Sigmoid colon (tissue), 6 donors: ENCODE measurements at regions not wholly inside any gene's neighbourhood (a gene's known extent, or its start where the extent isn't known, plus 50 kb on each side); places are given as distances from the start of the nearest gene placed in this dataset.

ENCODE experiments used
- DNase-seq: peaks from one replicate; pipeline ENCODE4 v3.0.0-alpha.2; 2019
- H3K27ac ChIP-seq, 4 donors: fragments of 200-600 bp; sonication (generic); one replicate each; pipeline ENCODE4 v1.5.1; 2016 to 2019; ENCODE audit warnings: mild to moderate bottlenecking in 1 of 4
- H3K27me3 ChIP-seq, 3 donors: fragments of 200-600 bp; sonication (generic); one replicate each; pipeline ENCODE4 v1.5.1; 2019; ENCODE audit warnings: mild to moderate bottlenecking in 1 of 3
- H3K36me3 ChIP-seq, 4 donors: fragments of 200-600 bp; sonication (generic); one replicate each; pipeline ENCODE4 v1.5.1; 2016 to 2019
- H3K4me1 ChIP-seq, 4 donors: fragments of 200-600 bp; sonication (generic); one replicate each; pipeline ENCODE4 v1.5.1; 2017 to 2019
- H3K4me3 ChIP-seq, 4 donors: fragments of 200-600 bp; sonication (generic); one replicate each; pipeline ENCODE4 v1.5.1; 2017 to 2019; ENCODE audit warnings: mild to moderate bottlenecking in 2 of 4, moderate library complexity in 1 of 4
- H3K9me3 ChIP-seq, 4 donors: fragments of 200-600 bp in 3 of 4; sonication (generic) in 3 of 4; one replicate each; pipeline versions ENCODE4 v1.5.1 to v1.6.1; 2013 to 2019
- EP300 ChIP-seq, 4 donors: sonication (generic); formaldehyde crosslinking; IDR thresholded peaks; one replicate each; pipeline ENCODE4 v1.6.1; 2017; ENCODE audit warnings: antibody characterized with exemption in 4 of 4
- POLR2A ChIP-seq, 2 donors: fragments of 450-650 bp; IDR thresholded peaks; one replicate each; pipeline ENCODE4 v1.6.1; 2016; ENCODE audit warnings: antibody characterized with exemption in 2 of 2, mild to moderate bottlenecking in 2 of 2, moderate library complexity in 2 of 2
- POLR2AphosphoS5 ChIP-seq, 4 donors: sonication (generic); formaldehyde crosslinking; IDR thresholded peaks; one replicate each; pipeline ENCODE4 v1.6.1; 2017; ENCODE audit warnings: antibody characterized with exemption in 4 of 4
- WGBS, 2 donors: extraction: QIAGEN DNeasy Blood & Tissue Kit; methylation state at CpG; one replicate each; pipeline ENCODE4 v1.1.7; 2013; 5-methylcytosine and 5-hydroxymethylcytosine counted together
- intact Hi-C: fragments of 100-400 bp; cut with DNase I; formaldehyde crosslinking; loops from one replicate; pipeline ENCODE4 v1.15.1; 2023
- TF ChIP-seq, protein P1 (sequence below), 4 experiments: fragments of 450-650 bp in 3 of 4; fragments of 200-600 bp in 1 of 4; IDR thresholded peaks; one replicate each; pipeline ENCODE4 v1.5.1; 2016 to 2019; ENCODE audit warnings: antibody characterized with exemption in 4 of 4, mild to moderate bottlenecking in 3 of 4, moderate library complexity in 2 of 4
- donor health status: healthy with polysubstance abuse.
- donor health status: healthy.

DNA sequence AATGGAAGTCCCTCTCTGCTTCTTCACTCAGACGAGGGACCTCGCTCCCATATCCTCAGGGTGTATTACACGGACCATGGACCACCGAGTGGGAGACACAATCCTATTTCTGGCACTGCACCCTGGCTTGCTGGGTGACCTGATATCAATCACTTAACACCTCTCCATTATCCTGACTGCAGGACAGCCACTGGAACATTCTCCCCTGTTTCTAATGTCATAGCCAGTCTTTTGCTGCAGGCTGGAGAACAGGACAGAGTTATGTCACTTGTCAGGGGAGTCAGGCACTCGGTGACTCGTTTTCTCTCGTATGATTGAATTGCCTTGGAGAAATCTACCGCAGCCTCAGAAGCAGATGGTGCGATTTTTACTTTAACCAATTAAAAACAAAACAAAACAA is 219.1 kb upstream of the IGFBP7 start:
- intact Hi-C loops: no loop called here
- WGBS, 2 donors: 77 to 81% methylated on average over 9 of the region's 9 CpGs
- Histone ChIP-seq H3K27ac (no peak overlapping the region), H3K9me3 (no peaks in the 10 kb centered on the region), H3K27me3 (no peaks in the 10 kb centered on the region), H3K4me1 (no peaks in the 10 kb centered on the region), H3K4me3 (no peak overlapping the region), H3K36me3 (no peaks in the 10 kb centered on the region)
- TF ChIP-seq POLR2A (IDR thresholded peaks at IDR 0.05) (no peak), POLR2AphosphoS5 (IDR thresholded peaks at IDR 0.05) (no peak), EP300 (IDR thresholded peaks at IDR 0.05) (no peak)
- TF ChIP-seq, protein P1, sequence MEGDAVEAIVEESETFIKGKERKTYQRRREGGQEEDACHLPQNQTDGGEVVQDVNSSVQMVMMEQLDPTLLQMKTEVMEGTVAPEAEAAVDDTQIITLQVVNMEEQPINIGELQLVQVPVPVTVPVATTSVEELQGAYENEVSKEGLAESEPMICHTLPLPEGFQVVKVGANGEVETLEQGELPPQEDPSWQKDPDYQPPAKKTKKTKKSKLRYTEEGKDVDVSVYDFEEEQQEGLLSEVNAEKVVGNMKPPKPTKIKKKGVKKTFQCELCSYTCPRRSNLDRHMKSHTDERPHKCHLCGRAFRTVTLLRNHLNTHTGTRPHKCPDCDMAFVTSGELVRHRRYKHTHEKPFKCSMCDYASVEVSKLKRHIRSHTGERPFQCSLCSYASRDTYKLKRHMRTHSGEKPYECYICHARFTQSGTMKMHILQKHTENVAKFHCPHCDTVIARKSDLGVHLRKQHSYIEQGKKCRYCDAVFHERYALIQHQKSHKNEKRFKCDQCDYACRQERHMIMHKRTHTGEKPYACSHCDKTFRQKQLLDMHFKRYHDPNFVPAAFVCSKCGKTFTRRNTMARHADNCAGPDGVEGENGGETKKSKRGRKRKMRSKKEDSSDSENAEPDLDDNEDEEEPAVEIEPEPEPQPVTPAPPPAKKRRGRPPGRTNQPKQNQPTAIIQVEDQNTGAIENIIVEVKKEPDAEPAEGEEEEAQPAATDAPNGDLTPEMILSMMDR (IDR thresholded peaks at IDR 0.05): no peak
- no peak for DNase-seq

DNA sequence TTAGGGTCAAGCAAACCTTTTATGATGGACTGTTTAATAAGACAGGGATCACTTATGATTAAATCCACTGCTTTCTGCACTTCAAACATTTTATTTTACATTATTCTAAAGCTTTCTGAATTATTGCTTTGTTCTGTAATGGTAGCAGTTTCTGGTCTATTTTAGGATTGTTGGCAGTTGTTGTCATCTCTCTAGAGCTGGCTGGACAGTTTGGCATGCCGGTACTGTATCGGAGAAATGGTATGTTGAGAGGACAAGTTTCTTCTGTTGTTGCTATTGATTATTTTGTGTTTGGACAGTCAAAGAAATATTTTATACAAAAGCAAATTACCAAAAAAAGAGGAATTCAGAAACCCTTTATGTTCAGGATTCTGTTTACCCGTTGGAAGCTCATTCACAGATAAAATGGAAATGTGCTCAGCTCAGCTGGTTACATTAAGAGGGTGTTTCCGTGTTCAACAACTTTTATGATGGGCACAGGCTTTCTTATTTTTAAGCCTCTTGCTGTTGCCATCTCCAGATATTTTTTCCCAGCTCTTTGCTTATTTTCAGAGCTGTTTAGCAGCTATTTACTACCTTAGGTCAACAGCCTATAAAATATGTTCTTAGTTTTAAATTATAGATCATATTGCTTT is 214.6 kb upstream of the IGFBP7 start:
- Histone ChIP-seq H3K4me3 (no peak overlapping the region), H3K27ac (no peak overlapping the region), H3K27me3 (no peaks in the 10 kb centered on the region), H3K9me3 (no peaks in the 10 kb centered on the region), H3K4me1 (no peaks in the 10 kb centered on the region), H3K36me3 (no peaks in the 10 kb centered on the region)
- TF ChIP-seq POLR2A (IDR thresholded peaks at IDR 0.05): no peak
- no peak for TF ChIP-seq POLR2AphosphoS5 (IDR thresholded peaks at IDR 0.05)
- no peak for TF ChIP-seq EP300 (IDR thresholded peaks at IDR 0.05)
- TF ChIP-seq, protein P1 (IDR thresholded peaks at IDR 0.05): no peak
- DNase-seq: no peak
- intact Hi-C loops: no loop called here
- 58 to 69% methylated on average over 4 of the region's 4 CpGs for WGBS, 2 donors

DNA sequence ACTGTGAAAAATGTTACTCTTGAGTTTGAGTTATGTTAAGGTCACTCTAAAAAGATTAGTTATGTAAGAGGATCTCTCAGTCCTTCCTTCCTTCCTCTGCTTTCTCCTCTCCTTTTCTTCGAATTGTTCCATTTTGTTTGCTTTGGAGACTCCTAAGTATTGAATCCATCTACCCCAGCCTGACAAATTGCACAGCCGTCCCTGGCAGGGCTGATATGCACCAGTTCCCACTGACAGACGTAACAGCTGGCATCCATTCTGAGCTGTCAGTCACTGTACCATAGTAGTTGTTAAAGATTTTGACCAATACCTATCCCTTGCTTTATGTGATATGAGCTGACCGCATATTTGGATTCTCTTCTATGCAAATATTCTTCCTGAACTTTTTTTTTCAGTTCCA is 210.7 kb upstream of the IGFBP7 start:
- no peaks in the 10 kb centered on the region for H3K4me1 ChIP-seq
- WGBS, 2 donors: 53 to 58% methylated on average over 4 of the region's 4 CpGs
- H3K27me3 ChIP-seq: no peaks in the 10 kb centered on the region
- TF ChIP-seq POLR2A (IDR thresholded peaks at IDR 0.05) (no peak), EP300 (IDR thresholded peaks at IDR 0.05) (no peak)
- H3K36me3 ChIP-seq: no peaks in the 10 kb centered on the region
- H3K27ac ChIP-seq: no peak overlapping the region
- H3K4me3 ChIP-seq: no peak overlapping the region
- H3K9me3 ChIP-seq: no peaks in the 10 kb centered on the region
- intact Hi-C loops: no loop called here
- DNase-seq: no peak

DNA sequence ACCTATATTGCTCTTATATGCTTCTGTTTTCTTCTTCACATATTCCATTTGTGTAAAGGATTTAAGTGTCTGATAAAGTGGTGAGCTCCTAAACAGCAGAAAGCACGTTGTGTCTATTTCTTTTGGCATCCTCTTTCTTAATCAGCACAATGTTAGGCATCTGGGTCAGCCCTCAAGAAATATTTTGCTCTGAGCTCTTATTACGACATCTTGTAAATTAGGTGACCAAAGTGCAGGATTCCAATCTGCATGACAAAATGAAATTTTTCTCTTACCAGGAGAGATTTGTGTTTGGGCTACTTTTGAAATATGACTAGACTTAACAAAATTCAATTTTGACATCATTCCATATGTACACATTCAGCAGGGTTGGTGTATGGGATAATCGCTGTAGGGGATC is 210.0 kb upstream of the IGFBP7 start:
- H3K4me1 ChIP-seq: no peaks in the 10 kb centered on the region
- H3K27me3 ChIP-seq: no peaks in the 10 kb centered on the region
- H3K9me3 ChIP-seq: no peaks in the 10 kb centered on the region
- TF ChIP-seq, protein P1 (IDR thresholded peaks at IDR 0.05): no peak
- TF ChIP-seq POLR2A (IDR thresholded peaks at IDR 0.05) (no peak), EP300 (IDR thresholded peaks at IDR 0.05) (no peak), POLR2AphosphoS5 (IDR thresholded peaks at IDR 0.05) (no peak)
- H3K4me3 ChIP-seq: no peak overlapping the region
- WGBS, 2 donors: 47 to 76% methylated on average over 3 of the region's 3 CpGs
- intact Hi-C loops: no loop called here
- H3K27ac ChIP-seq: no peak overlapping the region
- DNase-seq: no peak
- no peaks in the 10 kb centered on the region for H3K36me3 ChIP-seq

DNA sequence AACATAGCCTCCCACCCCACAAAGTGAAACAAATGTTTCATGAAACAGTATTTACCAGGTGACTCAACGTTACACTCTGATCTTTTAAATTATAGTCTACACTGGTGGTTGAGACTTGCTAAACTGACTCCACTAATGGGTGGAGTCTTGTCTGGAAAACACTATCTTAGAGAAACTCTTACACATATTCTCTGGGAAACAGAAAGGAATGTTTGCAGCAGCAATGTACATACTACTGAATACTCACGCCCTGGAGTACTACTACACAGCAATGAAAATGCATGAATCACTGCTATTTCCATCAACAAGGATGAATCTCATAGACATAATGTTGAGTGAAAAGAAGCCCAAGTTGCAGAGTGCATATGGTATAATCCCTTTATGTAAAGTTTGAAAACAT is 208.5 kb upstream of the IGFBP7 start:
- no peak for DNase-seq
- Histone ChIP-seq H3K27ac (no peak overlapping the region), H3K4me1 (no peaks in the 10 kb centered on the region), H3K4me3 (no peak overlapping the region), H3K36me3 (no peaks in the 10 kb centered on the region), H3K9me3 (no peaks in the 10 kb centered on the region), H3K27me3 (no peaks in the 10 kb centered on the region)
- no peak for TF ChIP-seq POLR2AphosphoS5 (IDR thresholded peaks at IDR 0.05)
- TF ChIP-seq, protein P1 (IDR thresholded peaks at IDR 0.05): no peak
- no peak for TF ChIP-seq EP300 (IDR thresholded peaks at IDR 0.05)
- TF ChIP-seq POLR2A (IDR thresholded peaks at IDR 0.05): no peak
- intact Hi-C loops: no loop called here
- WGBS, 2 donors: 71 to 83% methylated on average over 2 of the region's 2 CpGs
